HCT116 (cell line): ENCODE measurements at regions not wholly inside any gene's neighbourhood (a gene's known extent, or its start where the extent isn't known, plus 50 kb on each side); places are given as distances from the start of the nearest gene placed in this dataset.

ENCODE experiments used
- ATAC-seq: fragments of 200-7000 bp; cut with Tn5 transposase; 2 replicates; pipeline ENCODE4 v1.9.1; 2020; ENCODE audit warnings: mild to moderate bottlenecking, moderate library complexity
- BruUV-seq: library from RNA; stranded (reverse); fragments of 400-500 nt; replicated peaks from 2 replicates; lab custom pipeline; 2021; lab: Mats Ljungman, UMichigan
- CTCF ChIA-PET: fragments of 300-600 bp; sonication (Branson Sonifier 250); formaldehyde crosslinking; loops from one replicate; lab custom pipeline; 2021; ENCODE audit warnings: antibody characterized with exemption; lab: Charles Lee
- POLR2A ChIA-PET: fragments of 300-600, 350-600 bp; sonication (Branson Sonifier 250); formaldehyde crosslinking; loops from one replicate; lab custom pipeline; 2021; ENCODE audit warnings: antibody characterized with exemption; lab: Charles Lee
- RAD21 ChIA-PET, 2 experiments: fragments of 300-600 bp; sonication (Branson Sonifier 250); formaldehyde crosslinking; loops; one replicate each; lab custom pipeline; 2023; ENCODE audit warnings: low total read pairs in 2 of 2; ENCODE audit not compliant: uncharacterized antibody in 2 of 2, unreplicated experiment in 2 of 2, low non-redundant PET in 1 of 2; lab: Charles Lee
- DNase-seq: peaks from one replicate; pipeline ENCODE4 v3.0.0-alpha.2; 2010; ENCODE audit warnings: low read depth, low spot score
- H2AFZ ChIP-seq: fragments of 200-600 bp; shearing (Covaris generic), sonication (generic); 2 replicates; pipeline ENCODE4 v1.6.1; 2017; ENCODE audit warnings: low read depth, mixed run types, mixed read lengths, antibody characterized with exemption, low read length; ENCODE audit not compliant: poor library complexity, severe bottlenecking
- H3K27ac ChIP-seq: 2 replicates; pipeline ENCODE4 v1.5.1; 2012; ENCODE audit warnings: low read depth, low read length
- H3K27me3 ChIP-seq: fragments of 200-600 bp; sonication (generic); 2 replicates; pipeline ENCODE4 v1.6.1; 2016; ENCODE audit warnings: mixed run types, low read length, mixed read lengths; ENCODE audit not compliant: insufficient read depth
- H3K36me3 ChIP-seq, 2 experiments: fragments of 200-500 bp in 1 of 2; fragments of 200-600 bp in 1 of 2; sonication (Bioruptor generic) in 1 of 2; sonication (generic) in 1 of 2; 2 replicates each; pipeline versions ENCODE4 v1.5.1 to v1.6.1; 2014 to 2016; ENCODE audit warnings: low read length in 2 of 2, inconsistent platforms in 1 of 2, mixed read lengths in 1 of 2, mixed run types in 1 of 2; ENCODE audit not compliant: insufficient read depth in 2 of 2, control insufficient read depth in 1 of 2
- H3K4me1 ChIP-seq, 2 experiments: fragments of 200-600 bp in 1 of 2; sonication (generic) in 1 of 2; 2 replicates each; pipeline versions ENCODE4 v1.5.1 to v1.6.1; 2012 to 2017; ENCODE audit warnings: low read length in 2 of 2, inconsistent platforms in 1 of 2, mild to moderate bottlenecking in 1 of 2, mixed read lengths in 1 of 2, mixed run types in 1 of 2, moderate library complexity in 1 of 2; ENCODE audit not compliant: insufficient read depth in 2 of 2, control insufficient read depth in 1 of 2
- H3K4me2 ChIP-seq: fragments of 200-600 bp; sonication (generic); 2 replicates; pipeline ENCODE4 v1.6.1; 2017; ENCODE audit warnings: mixed run types, low read length, mixed read lengths
- H3K4me3 ChIP-seq, 2 experiments: fragments of 200-600 bp in 1 of 2; sonication (generic) in 1 of 2; replicated peaks in 1 of 2; 2 replicates each; pipeline ENCODE4 v1.5.1; 2011 to 2016; ENCODE audit warnings: low read length in 2 of 2, control low read depth in 1 of 2, low read depth in 1 of 2, mild to moderate bottlenecking in 1 of 2, mixed read lengths in 1 of 2, mixed run types in 1 of 2
- H3K79me2 ChIP-seq: fragments of 200-600 bp; sonication (generic); 2 replicates; pipeline ENCODE4 v1.6.1; 2017; ENCODE audit warnings: mild to moderate bottlenecking, mixed run types, low read length, moderate library complexity, mixed read lengths; ENCODE audit not compliant: insufficient read depth
- H3K9ac ChIP-seq: fragments of 200-600 bp; sonication (generic); 2 replicates; pipeline ENCODE4 v1.6.1; 2016; ENCODE audit warnings: low read length, mixed read lengths
- H3K9me2 ChIP-seq: fragments of 200-600 bp; sonication (generic), shearing (Covaris generic); 2 replicates; pipeline ENCODE4 v1.6.1; 2017; ENCODE audit warnings: mixed run types, mild to moderate bottlenecking, moderate library complexity; ENCODE audit not compliant: insufficient read depth
- H3K9me3 ChIP-seq, 2 experiments: fragments of 200-500 bp in 1 of 2; fragments of 200-600 bp in 1 of 2; sonication (Bioruptor generic) in 1 of 2; sonication (generic) in 1 of 2; 2 replicates each; pipeline ENCODE4 v1.6.1; 2014 to 2017; ENCODE audit warnings: low read length in 2 of 2, mixed read lengths in 2 of 2, inconsistent platforms in 1 of 2, low read depth in 1 of 2, mild to moderate bottlenecking in 1 of 2, mixed run types in 1 of 2, moderate library complexity in 1 of 2; ENCODE audit not compliant: control insufficient read depth in 1 of 2, insufficient read depth in 1 of 2
- H4K20me1 ChIP-seq: fragments of 200-600 bp; sonication (generic), shearing (Covaris generic); 2 replicates; pipeline ENCODE4 v1.6.1; 2017; ENCODE audit warnings: mixed run types, mild to moderate bottlenecking, moderate library complexity; ENCODE audit not compliant: insufficient read depth
- FOSL1 ChIP-seq: IDR thresholded peaks from 2 replicates; pipeline ENCODE4 v1.6.1; 2012; ENCODE audit warnings: low read depth
- SIN3A ChIP-seq: IDR thresholded peaks from 2 replicates; pipeline ENCODE4 v1.6.1; 2012; ENCODE audit warnings: low read depth
- SP1 ChIP-seq: IDR thresholded peaks from 2 replicates; pipeline ENCODE4 v1.6.1; 2012; ENCODE audit warnings: low read depth
- TCF7L2 ChIP-seq: IDR thresholded peaks from 2 replicates; pipeline ENCODE4 v1.7.0; 2011; ENCODE audit warnings: borderline replicate concordance, inconsistent platforms; ENCODE audit not compliant: insufficient read depth, insufficient read length; ENCODE audit errors: extremely low read depth
- ZNF274 ChIP-seq: fragments of 200-500 bp; sonication (Bioruptor generic); IDR thresholded peaks from 2 replicates; pipeline ENCODE4 v1.6.1; 2014; ENCODE audit warnings: mild to moderate bottlenecking, low read depth, low read length, inconsistent platforms
- intact Hi-C: fragments of 100-400 bp; cut with micrococcal nuclease; formaldehyde crosslinking; loops from 2 replicates; pipeline ENCODE4 v1.10.0; 2022
- TF ChIP-seq, protein P1 (sequence below): IDR thresholded peaks from 2 replicates; pipeline ENCODE4 v1.6.1; 2012

DNA sequence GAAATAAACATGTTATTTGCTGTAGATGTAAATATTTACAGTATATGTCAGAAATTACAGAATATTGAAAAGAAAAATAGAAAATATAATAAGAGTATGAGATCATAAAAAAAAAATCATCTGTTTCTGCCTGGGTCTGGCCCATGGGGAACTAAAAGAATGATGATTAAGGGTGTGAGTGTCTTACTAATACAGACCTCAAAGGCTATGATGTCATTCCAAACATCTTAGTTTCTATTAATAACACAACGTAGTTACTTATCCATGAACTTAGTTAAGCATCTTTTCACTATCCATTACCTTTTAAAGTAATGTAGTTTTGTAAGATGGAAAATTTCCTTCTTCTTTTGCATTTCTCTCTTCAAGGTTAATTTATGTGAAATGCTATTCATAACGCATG lies 542.7 kb upstream of the TSPY4 start:
- ChIA-PET POLR2A (no interaction called here), CTCF (no interaction called here), RAD21 (no interaction called here)
- Histone ChIP-seq H3K4me2 (no peak overlapping the region), H3K27ac (no peak overlapping the region), H3K9me2 (no peaks in the 10 kb centered on the region), H3K4me3 (no peak overlapping the region), H3K79me2 (no peaks in the 10 kb centered on the region), H3K36me3 (no peaks in the 10 kb centered on the region), H2AFZ (no peak overlapping the region), H3K9ac (no peak overlapping the region), H3K27me3 (no peaks in the 10 kb centered on the region), H4K20me1 (no peaks in the 10 kb centered on the region), H3K4me1 (no peaks in the 10 kb centered on the region), H3K9me3 (no peaks in the 10 kb centered on the region)
- TF ChIP-seq ZNF274: no peak
- no peak for TF ChIP-seq SIN3A
- ATAC-seq (no peak), DNase-seq (no peak)
- intact Hi-C loops: no loop called here
- no TSS peak for BruUV-seq

DNA sequence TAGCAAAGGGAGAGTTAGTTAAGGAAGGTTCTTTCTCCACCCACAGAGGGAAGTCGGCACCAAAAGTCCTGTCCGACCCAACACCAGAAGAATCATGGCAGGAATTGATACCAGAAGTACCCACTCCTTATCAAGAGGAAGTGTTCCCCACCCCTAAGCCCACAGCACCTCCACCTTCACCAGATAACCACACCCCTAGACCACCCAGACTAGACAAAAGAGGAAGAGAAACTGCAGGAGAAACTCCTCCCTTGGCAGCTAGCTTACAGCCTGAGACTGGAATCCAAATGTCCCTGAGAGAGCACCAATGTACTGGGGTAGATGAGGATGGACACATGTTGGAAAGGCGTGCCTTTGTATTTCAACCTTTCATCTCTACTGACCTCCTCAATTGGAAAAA lies 532.9 kb upstream of the TSPY4 start:
- intact Hi-C loops: no loop called here
- Histone ChIP-seq H3K9me3 (no peaks in the 10 kb centered on the region), H3K4me1 (no peaks in the 10 kb centered on the region), H3K4me3 (no peak overlapping the region), H3K36me3 (no peaks in the 10 kb centered on the region), H3K9me2 (no peaks in the 10 kb centered on the region), H3K4me2 (no peak overlapping the region), H3K9ac (no peak overlapping the region), H3K79me2 (no peaks in the 10 kb centered on the region), H2AFZ (no peak overlapping the region), H3K27ac (no peak overlapping the region), H4K20me1 (no peaks in the 10 kb centered on the region), H3K27me3 (no peaks in the 10 kb centered on the region)
- RAD21 ChIA-PET: no interaction called here
- CTCF ChIA-PET: no interaction called here
- POLR2A ChIA-PET: no interaction called here
- ATAC-seq: no peak
- TF ChIP-seq, protein P1, sequence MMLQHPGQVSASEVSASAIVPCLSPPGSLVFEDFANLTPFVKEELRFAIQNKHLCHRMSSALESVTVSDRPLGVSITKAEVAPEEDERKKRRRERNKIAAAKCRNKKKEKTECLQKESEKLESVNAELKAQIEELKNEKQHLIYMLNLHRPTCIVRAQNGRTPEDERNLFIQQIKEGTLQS: no peak
- TF ChIP-seq FOSL1: no peak
- TF ChIP-seq SP1: no peak
- no peak for TF ChIP-seq ZNF274
- no peak for TF ChIP-seq TCF7L2
- no peak for DNase-seq
- BruUV-seq: no TSS peak
